Stimulated activated CD8-positive, alpha-beta memory T cell treated with anti-CD3 and anti-CD28 coated beads, Interleukin-4, amount 100 ng/mL, for 1 hour (primary cell): ENCODE measurements at regions not wholly inside any gene's neighbourhood (a gene's known extent, or its start where the extent isn't known, plus 50 kb on each side); places are given as distances from the start of the nearest gene placed in this dataset.

ENCODE experiments used
- DNase-seq, 2 donors: peaks; one replicate each; pipeline ENCODE4 v3.0.0-alpha.2; 2020; ENCODE audit warnings: low read depth in 2 of 2, low spot score in 1 of 2

- DNase-seq = no peak
Measured at GRCh38 chr3:5427021-5427420, 239.5 kb downstream of the EDEM1 start.

- DNase-seq = no peak
Measured at GRCh38 chr3:5427938-5428337, 240.4 kb downstream of the EDEM1 start.

DNA sequence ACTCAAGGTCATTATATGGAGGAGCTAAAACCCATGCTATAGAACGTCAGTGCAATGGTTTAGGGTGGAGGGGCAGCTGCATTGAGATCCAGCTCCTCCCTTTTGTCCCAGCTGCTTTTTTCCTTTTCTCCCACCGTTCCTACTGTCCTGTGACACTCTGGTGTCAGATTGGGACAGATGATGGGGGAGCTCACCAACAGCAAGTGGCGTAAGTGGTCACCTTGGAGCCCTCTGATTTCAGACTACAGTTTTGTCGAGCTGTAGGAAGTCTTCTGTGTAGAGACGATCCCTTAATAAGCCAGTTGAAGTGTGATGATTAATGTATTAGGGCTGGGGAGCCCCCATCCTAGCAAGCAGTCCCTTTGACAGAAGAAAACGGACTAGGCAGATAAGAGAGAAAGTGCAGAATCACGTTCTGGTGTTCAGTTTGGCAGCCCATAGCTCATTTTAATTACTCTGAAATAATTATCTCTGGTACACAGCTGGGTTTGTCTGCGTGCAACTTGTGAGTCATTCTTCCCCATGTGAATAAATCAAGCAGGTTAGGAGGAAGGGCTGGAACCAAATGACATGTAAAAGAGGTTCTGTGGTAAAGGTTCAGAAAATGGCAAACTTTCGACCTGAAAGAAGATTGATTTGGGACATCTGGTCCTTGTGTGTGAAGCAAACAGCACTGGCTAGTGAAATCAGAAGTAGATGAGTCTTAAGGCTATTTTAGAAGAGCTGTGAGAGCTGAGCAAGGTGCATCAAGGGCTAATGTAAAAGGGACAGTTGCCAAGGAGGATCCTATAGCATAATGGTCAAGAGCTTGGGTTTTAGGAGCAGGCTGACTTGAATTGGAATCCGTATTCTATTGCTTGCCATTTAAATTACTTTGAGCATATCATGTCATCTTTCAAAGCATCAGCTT, 241.4 kb downstream of the EDEM1 start:
- no peak for DNase-seq

DNA sequence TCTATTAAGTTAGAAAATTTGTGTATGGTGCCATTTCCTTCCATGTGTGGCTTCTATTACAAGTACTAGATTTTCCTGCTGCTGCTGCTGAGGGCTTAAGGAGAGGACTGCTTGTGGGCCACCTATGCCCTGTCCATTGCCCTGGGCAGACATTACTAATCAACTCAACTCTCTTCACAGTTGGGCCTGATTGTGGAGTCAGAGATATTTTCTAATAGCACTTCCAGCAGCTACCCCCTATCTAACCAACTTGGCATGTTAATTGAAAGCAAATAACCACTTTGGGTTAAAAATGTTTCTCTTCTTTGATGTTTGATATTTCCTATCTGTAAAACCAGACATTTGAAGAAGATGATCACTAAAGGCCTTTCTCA, 242.0 kb downstream of the EDEM1 start:
- DNase-seq = no peak

- no peak for DNase-seq
Measured at GRCh38 chr3:5430701-5431100, 243.2 kb downstream of the EDEM1 start.

DNA sequence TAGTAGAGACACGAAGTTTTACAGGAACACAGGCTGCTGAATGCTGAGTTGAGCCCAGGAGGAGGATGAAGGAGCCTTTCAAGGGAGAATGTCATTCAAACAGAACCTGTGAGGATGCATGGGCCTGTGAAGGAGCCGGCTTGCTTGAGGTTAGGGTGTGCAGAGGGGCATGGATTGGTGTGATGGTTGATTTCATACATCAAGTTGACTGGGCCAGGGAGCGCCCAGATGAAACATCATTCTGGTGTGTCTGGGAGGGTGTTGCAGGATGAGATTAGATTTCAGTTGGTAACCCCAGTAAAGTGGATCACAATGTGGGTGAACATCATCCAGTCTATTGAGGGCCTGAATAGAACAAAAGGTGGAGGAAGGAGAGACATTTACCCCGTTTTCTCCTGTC, 243.6 kb downstream of the EDEM1 start:
- DNase-seq = no peak

DNA sequence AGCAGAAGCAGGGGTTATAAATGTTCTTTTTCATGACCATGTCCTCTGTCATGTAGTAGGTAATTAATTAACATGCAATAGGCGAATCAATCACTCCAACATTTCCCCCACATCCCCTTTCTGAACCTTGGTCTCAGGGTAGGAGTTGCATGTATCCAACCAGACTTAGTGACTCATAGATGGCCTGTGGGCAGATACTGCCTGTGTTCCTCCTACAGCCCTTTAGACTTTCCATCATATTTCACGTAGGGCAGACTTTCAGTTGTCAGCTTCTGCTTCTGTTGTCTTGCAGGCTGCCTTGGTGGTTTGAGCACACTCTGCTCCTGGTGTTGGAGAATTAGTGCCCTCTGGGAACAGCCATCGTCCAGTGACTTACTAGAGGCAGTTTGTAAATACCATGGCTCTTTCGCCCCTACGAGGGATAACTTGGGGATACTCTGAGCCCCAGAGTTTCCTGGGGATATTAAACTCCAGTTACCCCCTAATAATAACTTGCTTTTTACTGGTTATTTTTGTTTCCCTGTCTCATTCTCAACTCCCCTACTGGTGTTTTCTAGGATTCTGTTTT, 244.4 kb downstream of the EDEM1 start:
- DNase-seq = no peak

DNA sequence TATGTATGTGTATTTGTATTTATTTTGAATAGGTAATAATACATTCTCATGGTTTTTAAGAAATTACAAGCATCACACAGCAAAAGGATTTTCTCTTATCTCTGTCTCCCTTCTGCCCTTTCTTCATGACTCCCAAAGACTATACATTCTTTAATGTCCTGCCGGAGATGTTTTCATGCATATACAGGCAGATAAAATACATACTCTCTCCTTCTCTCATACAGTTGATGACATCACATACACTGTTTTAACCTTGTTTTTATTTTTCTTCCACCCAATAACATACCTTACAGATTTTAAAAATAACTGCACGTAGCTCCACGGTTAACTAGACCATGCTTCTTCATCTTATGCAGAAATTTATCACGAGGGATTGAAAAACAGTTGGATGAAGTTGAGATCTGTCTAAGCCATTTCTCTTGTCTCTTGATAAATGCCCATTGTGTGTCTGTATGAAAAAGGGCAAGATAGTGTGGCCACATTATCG, 249.8 kb downstream of the EDEM1 start:
- no peak for DNase-seq

DNA sequence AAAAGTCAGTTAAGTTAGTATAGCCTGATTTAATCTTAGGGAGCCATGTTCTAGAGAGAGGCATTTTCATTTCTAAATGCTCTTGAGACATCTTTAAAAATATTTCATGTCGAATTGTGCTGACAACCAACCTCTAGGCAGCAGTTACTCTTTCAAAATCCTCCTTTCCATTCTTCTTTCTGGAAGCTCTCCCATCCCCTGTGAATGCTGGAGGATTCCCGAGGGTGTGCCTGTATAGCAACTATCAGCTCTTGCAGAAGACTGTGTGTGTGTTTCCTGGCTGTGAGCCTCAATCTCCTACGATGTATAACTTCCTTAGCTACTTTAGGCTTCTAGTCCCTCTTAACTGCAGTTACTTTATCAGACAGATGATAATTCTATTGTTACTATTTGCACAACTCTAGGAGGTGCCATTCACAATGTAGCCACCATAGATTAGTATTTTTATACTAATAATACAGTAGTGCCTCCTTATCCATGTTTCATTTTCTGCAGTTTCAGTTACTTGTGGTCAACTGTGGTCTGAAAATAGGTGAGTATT, 250.3 kb downstream of the EDEM1 start:
- no peak for DNase-seq

DNA sequence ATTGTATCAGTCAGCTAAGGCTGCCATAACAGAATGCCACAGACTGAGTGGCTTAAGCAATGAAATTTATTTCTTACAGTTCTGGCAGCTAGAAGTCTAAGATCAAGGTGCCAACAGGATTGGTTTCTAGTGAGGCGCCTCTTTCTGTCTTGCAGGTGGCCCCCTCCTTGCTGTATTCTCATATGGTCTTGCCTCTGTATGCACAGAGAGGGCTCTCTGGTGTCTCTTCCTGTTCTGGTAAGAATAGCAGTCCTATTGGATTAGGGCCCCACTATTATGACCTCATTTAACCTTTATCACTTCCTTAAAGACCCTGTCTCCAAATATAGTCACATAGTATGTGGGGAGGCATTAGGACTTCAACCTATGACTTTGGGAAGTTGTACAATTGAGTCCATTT, 253.9 kb downstream of the EDEM1 start:
- DNase-seq = no peak

- no peak for DNase-seq
Measured at GRCh38 chr3:5442106-5442785, 254.7 kb downstream of the EDEM1 start.

- no peak for DNase-seq
Measured at GRCh38 chr3:5442786-5443138, 255.3 kb downstream of the EDEM1 start.

DNA sequence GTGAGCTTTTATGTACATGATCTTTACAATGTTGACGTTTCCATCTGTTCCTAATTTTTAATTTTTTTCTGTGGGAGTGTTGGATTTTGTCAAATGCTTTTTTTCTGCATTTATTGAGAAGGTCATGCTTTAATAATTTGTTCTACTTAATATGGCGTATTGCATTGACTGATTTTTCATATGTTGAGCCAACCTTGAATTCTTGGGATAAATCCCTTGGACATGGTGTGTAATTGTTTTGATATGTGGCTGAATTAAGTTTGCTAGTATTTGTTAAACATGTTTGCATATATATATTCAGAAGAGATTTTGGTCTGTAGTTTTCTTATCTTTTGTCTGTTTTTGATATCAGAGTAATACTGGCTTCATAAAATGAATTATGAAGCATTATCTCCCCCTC, 256.7 kb downstream of the EDEM1 start:
- DNase-seq = no peak

DNA sequence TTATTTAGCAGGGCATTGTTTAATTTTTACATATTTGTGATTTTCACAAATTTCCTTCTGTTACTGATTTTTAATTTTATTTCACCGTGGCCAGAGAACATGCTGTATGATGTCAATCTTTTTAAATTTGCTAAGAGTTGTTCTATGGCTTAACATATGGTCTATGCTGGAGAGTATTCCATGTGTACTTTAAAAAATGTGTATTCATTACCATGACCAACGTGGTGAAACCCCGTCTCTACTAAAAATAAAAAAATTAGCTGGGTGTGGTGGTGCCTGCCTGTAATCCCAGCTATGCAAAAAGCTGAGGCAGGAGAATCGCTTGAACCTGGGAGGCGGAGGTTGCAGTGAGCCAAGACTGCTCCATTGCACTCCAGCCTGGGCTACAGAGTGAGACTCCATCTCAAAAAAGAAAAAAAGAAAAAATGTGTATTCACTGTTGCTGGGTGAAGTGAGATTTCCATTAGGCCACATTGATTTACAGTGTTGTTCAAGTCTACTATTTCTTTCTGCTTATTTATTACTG, 258.2 kb downstream of the EDEM1 start:
- DNase-seq = no peak

DNA sequence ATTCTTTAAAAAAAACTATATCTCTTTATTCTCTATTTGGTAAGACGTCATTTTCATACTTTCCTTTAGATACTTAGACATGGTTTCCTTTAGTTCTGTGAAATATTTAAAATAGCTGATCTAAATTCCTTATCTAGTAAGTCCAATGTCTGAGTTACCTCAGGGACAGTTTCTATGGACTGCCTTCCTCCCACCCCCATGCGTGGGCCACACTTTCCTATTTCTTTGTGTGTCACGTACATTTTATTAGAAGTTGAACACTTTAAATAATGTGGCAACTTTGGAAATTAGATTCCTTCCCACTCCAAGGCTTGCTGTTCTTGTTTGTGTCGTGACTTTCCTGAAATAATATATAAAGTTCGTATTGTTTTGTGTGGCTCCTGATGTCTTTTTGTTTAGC, 260.7 kb downstream of the EDEM1 start:
- DNase-seq = no peak

GRCh38 chr3:5448816-5449215, 261.3 kb downstream of the EDEM1 start:
- no peak for DNase-seq

DNA sequence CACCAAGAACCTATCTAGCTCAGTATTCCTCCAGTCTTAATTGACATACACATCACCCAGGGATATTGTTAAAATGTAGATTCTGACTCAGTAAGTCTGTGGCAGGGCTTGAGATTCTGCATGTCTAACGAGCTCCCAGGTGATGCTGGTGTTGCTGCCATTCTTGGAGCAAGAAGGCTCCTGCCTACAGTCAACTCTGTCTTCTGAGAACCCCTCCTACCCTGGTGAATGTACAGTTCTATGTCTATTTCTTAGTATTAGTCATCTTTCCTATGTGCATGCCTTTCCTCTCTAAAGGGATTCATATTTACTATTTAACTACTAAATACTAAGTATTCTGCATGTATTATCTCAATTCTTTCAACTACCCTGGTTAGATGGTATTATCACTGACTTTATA, 268.7 kb downstream of the EDEM1 start:
- DNase-seq = no peak

- no peak for DNase-seq
Measured at GRCh38 chr3:5458526-5458925, 271.0 kb downstream of the EDEM1 start.

DNA sequence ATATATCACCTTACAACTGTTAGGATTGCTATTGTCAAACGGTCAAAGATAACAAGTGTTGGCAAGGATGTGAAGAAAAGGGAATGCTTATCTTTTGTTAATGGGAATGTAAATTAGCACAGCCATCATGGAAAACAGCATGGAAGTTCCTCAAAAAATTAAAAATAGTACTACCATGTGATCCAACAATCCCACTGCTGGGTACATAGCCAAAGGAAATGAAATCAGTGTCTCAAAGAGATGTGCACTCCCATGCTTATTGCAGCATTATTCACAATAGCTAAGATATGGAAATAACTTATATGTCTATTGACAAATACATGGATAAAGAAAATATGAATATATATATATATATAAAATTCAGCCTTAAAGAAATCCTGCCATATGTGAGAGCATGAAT, 274.6 kb downstream of the EDEM1 start:
- no peak for DNase-seq

GRCh38 chr3:5463991-5464390, 276.5 kb downstream of the EDEM1 start:
- DNase-seq = no peak

- DNase-seq = no peak
Measured at GRCh38 chr3:5464649-5465048, 277.1 kb downstream of the EDEM1 start.

GRCh38 chr3:5465183-5465582, 277.7 kb downstream of the EDEM1 start:
- DNase-seq = no peak
